Upper lobe of right lung (tissue), 1 donor: ENCODE measurements at regions not wholly inside any gene's neighbourhood (a gene's known extent, or its start where the extent isn't known, plus 50 kb on each side); places are given as distances from the start of the nearest gene placed in this dataset.
A peak's percentile ranks its signal among the peaks of the same experiment; 100 is the strongest.
"Not testable (repeated sequence)": the region's sequence is repeated elsewhere in the genome, so short reads cannot be mapped to it uniquely, and the experiment has no call there.

Experiments
- ATAC-seq: fragments of 200-7000 bp; cut with Tn5 transposase; one replicate; pipeline ENCODE4 v1.9.1; 2020; ENCODE audit warnings: mild to moderate bottlenecking, moderate library complexity
- DNase-seq: peaks from one replicate; pipeline ENCODE4 v3.0.0-alpha.2; 2020
- H3K27ac ChIP-seq: fragments of 200-600 bp; one replicate; pipeline ENCODE4 v1.8.0; 2022
- H3K27me3 ChIP-seq: fragments of 200-600 bp; one replicate; pipeline ENCODE4 v1.8.0; 2022; ENCODE audit warnings: mild to moderate bottlenecking
- H3K36me3 ChIP-seq: fragments of 200-600 bp; one replicate; pipeline ENCODE4 v1.8.0; 2022
- H3K4me1 ChIP-seq: fragments of 200-600 bp; one replicate; pipeline ENCODE4 v1.8.0; 2022
- H3K4me3 ChIP-seq: fragments of 200-600 bp; one replicate; pipeline ENCODE4 v1.8.0; 2022; ENCODE audit warnings: mild to moderate bottlenecking
- H3K9me3 ChIP-seq: fragments of 200-600 bp; one replicate; pipeline ENCODE4 v1.8.0; 2022
- intact Hi-C: fragments of 100-400 bp; cut with DNase I; formaldehyde crosslinking; loops from one replicate; pipeline ENCODE4 v1.11.0; 2022
- TF ChIP-seq, protein P1 (sequence below): fragments of 200-600 bp; IDR thresholded peaks from one replicate; pipeline ENCODE4 v1.8.0; 2022; ENCODE audit warnings: antibody characterized with exemption
- donor health status: DM: no; HTN: yes; CAD: no; lungs with severe emphysema.

DNA sequence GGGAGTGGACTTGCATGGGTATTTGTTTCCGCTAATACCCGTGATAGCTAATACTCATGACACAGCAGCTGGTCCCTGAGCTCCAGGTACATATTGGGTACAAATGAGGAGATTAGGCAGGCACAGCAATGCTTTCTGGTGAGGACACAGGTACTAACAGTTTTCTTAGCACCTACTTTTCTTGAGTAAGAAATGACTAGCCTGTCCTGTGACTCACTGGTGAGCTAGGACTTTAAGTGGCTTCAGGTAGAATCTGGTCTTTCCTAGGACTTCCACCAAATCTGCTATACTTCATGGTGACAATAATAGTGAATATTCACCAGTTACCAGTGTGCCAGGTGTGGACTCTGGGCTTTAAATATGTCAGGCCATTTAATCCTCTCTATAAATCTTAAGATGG lies 407.4 kb upstream of the NR3C2 start:
- DNase-seq (no peak), ATAC-seq (peak; percentile 23)
- no peak overlapping the region for H3K4me3 ChIP-seq
- TF ChIP-seq, protein P1, sequence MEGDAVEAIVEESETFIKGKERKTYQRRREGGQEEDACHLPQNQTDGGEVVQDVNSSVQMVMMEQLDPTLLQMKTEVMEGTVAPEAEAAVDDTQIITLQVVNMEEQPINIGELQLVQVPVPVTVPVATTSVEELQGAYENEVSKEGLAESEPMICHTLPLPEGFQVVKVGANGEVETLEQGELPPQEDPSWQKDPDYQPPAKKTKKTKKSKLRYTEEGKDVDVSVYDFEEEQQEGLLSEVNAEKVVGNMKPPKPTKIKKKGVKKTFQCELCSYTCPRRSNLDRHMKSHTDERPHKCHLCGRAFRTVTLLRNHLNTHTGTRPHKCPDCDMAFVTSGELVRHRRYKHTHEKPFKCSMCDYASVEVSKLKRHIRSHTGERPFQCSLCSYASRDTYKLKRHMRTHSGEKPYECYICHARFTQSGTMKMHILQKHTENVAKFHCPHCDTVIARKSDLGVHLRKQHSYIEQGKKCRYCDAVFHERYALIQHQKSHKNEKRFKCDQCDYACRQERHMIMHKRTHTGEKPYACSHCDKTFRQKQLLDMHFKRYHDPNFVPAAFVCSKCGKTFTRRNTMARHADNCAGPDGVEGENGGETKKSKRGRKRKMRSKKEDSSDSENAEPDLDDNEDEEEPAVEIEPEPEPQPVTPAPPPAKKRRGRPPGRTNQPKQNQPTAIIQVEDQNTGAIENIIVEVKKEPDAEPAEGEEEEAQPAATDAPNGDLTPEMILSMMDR: no peak
- no peaks in the 10 kb centered on the region for H3K9me3 ChIP-seq
- H3K4me1 ChIP-seq: no peaks in the 10 kb centered on the region
- H3K36me3 ChIP-seq: no peaks in the 10 kb centered on the region
- H3K27me3 ChIP-seq: no peaks in the 10 kb centered on the region
- H3K27ac ChIP-seq: no peak overlapping the region
- intact Hi-C loops: no loop called here

DNA sequence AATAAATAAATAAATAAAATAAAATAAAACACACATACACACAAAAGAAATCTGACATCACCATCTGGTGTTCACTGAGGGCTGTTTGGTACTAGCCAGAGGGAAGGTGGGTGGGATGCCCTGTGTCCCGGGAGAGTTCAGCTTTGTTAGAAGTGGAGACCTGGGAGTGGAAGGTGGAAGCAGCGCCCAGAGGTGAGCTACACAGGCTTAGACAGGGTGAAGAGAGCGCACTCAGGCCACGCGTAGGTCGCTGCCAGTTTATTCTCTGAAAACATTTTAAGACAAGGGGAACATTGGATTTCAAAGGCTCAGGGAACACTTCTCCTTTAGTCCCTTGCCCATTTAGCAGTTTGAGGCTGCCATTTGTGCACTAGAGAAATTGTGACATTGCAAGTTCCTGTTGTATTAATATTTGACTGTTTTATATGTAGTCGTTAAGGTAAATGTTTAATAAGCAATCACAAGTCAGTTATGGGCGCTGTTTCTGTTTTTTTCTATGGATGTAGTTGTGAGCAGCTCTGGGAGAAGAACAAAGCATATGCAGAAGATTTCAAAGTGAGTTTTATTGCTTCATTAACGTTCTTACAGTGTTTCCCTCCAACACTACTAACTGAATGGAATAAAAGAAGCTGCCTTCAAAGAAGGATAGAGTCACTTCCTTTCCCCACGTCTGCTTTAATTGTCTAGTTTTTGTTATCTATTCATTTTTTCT lies 405.5 kb upstream of the NR3C2 start:
- Histone ChIP-seq H3K4me3 (no peak overlapping the region), H3K27me3 (no peaks in the 10 kb centered on the region), H3K4me1 (no peaks in the 10 kb centered on the region), H3K9me3 (no peaks in the 10 kb centered on the region), H3K36me3 (no peaks in the 10 kb centered on the region), H3K27ac (no peak overlapping the region)
- DNase-seq (no peak), ATAC-seq (no peak)
- intact Hi-C loops: no loop called here
- TF ChIP-seq, protein P1: no peak

DNA sequence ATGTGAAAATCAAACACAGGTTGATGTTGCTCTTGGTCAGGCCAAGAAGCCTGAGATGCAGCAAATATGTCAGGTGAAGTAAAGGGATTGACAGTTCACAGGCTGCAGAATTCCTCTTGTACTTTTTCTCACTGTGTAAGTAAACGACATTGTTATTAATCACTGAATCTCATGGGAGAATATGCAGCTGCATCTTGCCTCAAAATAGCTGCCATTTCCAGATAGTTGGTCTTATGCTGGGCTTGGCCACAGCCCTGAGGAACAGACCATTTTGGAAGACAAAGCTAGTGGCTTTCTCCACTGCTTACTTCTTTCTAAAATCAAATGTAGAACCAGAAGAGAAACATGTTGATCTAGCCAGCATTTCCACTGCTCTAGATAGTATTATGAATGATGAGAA lies 403.4 kb upstream of the NR3C2 start:
- H3K27me3 ChIP-seq: no peaks in the 10 kb centered on the region
- no peak for ATAC-seq
- no peaks in the 10 kb centered on the region for H3K4me1 ChIP-seq
- no peaks in the 10 kb centered on the region for H3K9me3 ChIP-seq
- DNase-seq: no peak
- intact Hi-C loops: no loop called here
- TF ChIP-seq, protein P1: no peak
- no peak overlapping the region for H3K27ac ChIP-seq
- no peak overlapping the region for H3K4me3 ChIP-seq
- no peaks in the 10 kb centered on the region for H3K36me3 ChIP-seq

DNA sequence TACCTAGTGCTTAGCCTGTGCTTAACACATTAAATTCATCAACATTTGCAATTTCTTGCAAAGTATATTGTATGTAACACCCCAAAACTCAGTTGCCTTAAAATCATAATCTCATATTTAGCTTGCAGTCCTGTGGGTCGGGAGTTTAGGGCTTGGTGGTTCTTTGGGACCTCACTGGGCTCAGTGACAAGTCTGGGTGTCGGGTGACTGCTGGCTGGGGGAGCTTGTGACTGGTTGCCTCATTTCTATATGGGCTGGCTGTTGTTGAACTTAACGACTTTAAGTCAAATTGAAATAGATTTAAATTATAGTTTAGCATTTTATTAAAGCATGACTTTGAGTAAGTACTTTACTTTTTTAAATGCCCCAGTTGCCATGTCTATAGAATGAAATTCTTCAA lies 401.4 kb upstream of the NR3C2 start:
- TF ChIP-seq, protein P1: no peak
- no peak for DNase-seq
- Histone ChIP-seq H3K36me3 (no peaks in the 10 kb centered on the region), H3K27me3 (no peaks in the 10 kb centered on the region), H3K4me1 (no peaks in the 10 kb centered on the region), H3K9me3 (no peaks in the 10 kb centered on the region), H3K27ac (no peak overlapping the region), H3K4me3 (no peak overlapping the region)
- no peak for ATAC-seq
- intact Hi-C loops: no loop called here

DNA sequence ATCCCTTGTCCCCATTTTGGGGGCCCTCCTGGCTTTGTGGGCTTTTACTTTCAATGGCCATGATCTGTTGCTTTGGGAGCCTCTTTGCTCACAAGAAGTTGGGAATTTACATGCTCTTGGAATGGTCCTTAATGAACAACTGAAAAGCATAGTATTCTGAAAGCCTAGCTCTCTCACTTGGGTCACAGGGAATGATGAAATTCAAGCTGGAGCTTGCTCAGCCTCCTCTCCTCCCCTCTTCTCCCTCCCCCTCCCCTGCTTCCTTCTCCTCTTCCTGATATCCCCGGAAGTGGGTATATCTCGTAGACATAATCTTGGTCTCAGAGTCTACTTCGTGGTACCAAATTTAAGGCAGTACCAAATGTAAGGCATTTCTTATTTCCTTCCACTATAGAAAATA lies 400.6 kb upstream of the NR3C2 start:
- intact Hi-C loops: no loop called here
- Histone ChIP-seq H3K4me3 (no peak overlapping the region), H3K27ac (no peak overlapping the region), H3K4me1 (no peaks in the 10 kb centered on the region), H3K27me3 (no peaks in the 10 kb centered on the region), H3K36me3 (no peaks in the 10 kb centered on the region), H3K9me3 (no peaks in the 10 kb centered on the region)
- ATAC-seq (no peak), DNase-seq (no peak)
- TF ChIP-seq, protein P1: no peak

DNA sequence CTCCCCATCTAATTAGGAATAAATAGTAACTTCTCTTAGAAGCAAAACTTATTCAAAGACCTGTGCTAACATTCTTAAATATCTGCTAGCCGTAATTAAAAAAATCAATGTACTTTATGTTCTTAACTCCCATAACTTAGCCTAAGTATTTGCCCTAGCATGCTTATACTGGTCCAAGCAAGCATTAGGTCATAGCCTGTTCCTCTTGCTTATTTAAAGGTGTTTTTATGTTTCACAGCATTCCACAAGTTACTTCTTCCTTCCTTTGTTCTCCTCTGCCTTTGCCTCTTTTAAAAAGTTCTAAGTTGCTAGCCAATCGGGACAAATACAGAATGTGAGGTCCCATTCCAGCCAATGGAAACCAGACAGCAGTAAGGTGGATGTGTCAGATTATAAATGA lies 395.4 kb upstream of the NR3C2 start:
- not testable (repeated sequence) for H3K36me3 ChIP-seq, ATAC-seq

More for the DNA sequence above, 395.4 kb upstream of the NR3C2 start:
- H3K27me3 ChIP-seq, H3K9me3 ChIP-seq, H3K4me1 ChIP-seq, H3K4me3 ChIP-seq, DNase-seq, intact Hi-C loops, H3K27ac ChIP-seq: not testable (repeated sequence)
